Posterior cingulate gyrus (tissue), 11 donors: ENCODE measurements at regions not wholly inside any gene's neighbourhood (a gene's known extent, or its start where the extent isn't known, plus 50 kb on each side); places are given as distances from the start of the nearest gene placed in this dataset.
A peak's percentile ranks its signal among the peaks of the same experiment; 100 is the strongest.
"Not testable (repeated sequence)": the region's sequence is repeated elsewhere in the genome, so short reads cannot be mapped to it uniquely, and the experiment has no call there.

ENCODE experiments used
- DNase-seq, 10 donors: peaks; one replicate each; pipeline versions ENCODE4 v3.0.0 to v3.0.0-alpha.2; 2020 to 2021; ENCODE audit warnings: mixed read lengths in 3 of 10
- intact Hi-C: fragments of 100-400 bp; cut with DNase I; formaldehyde crosslinking; loops from one replicate; pipeline ENCODE4 v1.15.1; 2023

- intact Hi-C loops: no loop called here
Measured at GRCh38 chr5:102611312-102611711, 112.5 kb upstream of the SLCO6A1 start.

DNA sequence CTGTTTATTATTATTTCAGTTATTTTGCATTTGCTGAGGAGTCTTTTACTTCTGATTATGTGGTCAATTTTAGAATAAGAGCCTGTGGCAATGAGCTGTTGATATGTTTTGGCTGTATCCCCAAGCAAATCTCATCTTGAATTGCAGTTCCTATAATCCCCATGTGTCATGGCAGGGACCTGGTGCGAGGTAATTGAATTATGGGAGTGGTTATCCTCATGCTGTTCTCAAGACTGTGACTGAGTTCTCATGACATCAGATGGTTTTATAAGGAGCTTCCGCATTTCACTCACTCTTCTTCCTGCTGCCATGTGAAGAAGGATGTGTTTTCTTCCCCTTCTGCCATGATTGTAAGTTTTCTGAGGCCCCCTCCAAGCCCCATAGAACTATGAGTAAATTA lies 114.9 kb upstream of the SLCO6A1 start:
- intact Hi-C loops: no loop called here

More at GRCh38 chr5:102611312-102611711, 112.5 kb upstream of the SLCO6A1 start:
- DNase-seq: no peak

DNA sequence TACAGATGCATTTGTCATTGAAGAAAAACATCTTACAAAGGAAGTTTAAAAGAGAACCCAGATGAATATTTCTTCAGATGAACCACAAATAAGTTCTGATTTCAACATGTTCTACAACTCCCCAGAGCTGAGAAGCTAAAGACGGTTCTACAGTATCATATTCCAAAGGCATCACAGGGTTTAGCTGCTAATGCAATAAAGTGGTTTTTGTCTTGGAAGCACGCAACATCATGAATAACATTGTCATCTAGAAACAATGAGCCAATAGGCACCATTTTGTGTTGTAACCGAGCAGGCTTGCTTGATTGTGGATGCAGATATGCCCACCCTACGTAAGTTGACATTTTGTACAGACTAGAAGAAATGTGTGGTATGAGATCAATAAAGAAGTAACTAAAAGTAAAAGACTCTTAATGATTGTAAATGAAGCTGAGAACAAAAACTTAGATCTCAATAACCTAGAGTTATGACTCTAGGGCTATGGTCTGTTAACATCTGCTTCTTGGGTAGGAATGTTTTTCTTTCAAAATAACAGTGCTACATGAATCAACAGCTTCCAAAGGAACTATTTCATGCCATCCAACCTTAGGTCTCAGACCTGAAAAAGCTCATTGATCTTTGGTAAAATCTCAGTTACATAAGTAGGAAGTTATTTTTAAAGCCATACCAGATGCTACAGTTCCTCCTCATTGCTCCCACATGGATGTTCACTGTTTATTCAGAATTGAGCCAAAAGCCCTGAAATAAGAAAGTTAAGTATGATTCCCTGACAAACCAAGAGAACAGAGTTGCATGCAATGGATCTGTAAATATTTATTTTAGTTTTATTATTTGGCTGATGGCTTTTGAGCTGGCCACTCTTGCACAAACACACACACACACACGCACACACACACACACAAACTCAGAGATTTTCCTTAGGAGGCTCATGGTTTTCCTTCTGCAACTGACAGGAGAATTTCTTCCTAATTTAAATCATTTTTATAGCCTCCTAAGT lies 118.7 kb upstream of the SLCO6A1 start:
- intact Hi-C loops: no loop called here
- no peak for DNase-seq

More for the DNA sequence above, 114.9 kb upstream of the SLCO6A1 start:
- DNase-seq: no peak

GRCh38 chr5:102622262-102622661 lies 123.5 kb upstream of the SLCO6A1 start:
- DNase-seq: no peak
- intact Hi-C loops: no loop called here

- no peak for DNase-seq
- intact Hi-C loops: no loop called here
Measured at GRCh38 chr5:102623329-102624065, 124.7 kb upstream of the SLCO6A1 start.

DNA sequence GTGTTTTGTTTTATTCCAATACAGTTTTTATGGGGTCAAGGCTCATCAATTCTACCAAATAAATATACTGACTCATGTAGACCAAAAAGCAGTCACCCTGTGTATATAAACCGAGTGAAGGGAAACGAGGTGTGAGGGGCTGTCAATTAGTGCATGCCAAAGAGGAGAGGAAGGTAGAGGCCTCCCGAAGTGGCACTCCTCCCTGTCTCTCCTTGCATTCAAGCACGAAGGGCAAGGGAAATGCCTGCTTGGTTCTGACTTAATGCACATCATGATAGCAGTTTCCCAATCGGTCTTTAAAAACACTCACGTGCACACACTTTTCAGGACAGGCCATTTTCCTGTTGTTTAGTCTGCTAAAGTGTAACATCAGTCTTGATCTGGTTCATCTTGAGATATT lies 125.6 kb upstream of the SLCO6A1 start:
- no peak for DNase-seq
- intact Hi-C loops: no loop called here

- intact Hi-C loops: no loop called here
- DNase-seq: no peak
Measured at GRCh38 chr5:102625468-102625867, 126.7 kb upstream of the SLCO6A1 start.

- intact Hi-C loops: no loop called here
- DNase-seq: no peak
Measured at GRCh38 chr5:102625928-102626327, 127.1 kb upstream of the SLCO6A1 start.

DNA sequence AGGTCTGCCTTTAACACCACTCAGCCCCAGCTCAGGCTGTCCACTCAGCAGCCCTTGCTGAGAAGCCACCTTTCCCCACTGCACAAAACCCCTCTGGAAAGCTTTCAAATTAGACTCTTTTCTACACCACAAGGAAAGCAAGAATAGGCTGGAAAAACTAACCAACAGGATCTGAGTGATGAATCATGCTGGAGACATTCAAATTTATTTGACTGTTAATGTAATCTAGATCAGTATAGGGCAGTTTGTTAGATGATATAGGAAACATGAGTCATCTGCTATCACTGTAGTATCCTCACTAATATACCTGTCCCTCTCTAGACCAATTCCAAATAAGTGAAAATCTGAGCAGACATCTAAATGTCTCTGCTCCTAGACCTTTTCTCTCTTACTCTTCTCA lies 127.8 kb upstream of the PAM start:
- intact Hi-C loops: no loop called here
- DNase-seq: no peak

DNA sequence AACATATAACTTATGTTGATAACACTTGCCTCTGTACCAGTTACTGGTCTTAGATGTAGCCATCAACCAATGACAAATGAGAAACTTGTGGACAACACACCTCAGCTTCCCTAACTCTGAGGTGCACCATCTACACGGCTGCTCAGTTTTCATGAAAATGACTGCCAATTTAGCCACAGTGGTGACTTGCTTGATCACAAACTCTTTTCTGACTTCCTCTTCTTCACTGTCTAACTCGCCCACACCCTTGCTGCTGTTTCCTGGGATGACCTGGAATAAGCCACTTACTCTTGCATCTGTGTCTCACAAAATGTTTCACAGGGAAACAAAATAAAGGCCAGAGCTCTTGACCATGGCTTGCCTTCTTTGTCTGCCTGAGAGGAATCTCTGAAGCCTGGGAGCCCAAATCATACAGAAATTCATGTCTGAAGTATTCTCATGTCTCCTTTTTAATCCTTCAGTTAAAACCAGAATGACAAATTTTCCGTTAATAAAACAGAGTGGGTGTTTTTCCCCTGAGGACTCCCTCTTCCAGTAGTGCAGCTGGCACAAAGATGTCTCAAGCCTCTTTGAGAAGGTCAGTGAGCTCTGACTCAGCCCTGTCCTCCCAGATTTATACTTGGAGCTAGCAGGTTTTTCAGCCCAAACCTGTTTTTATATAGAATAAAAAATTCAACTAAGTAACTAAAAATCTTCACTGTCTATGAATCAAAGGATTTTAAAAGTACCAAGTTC lies 126.5 kb upstream of the PAM start:
- intact Hi-C loops: no loop called here
- DNase-seq: no peak

DNA sequence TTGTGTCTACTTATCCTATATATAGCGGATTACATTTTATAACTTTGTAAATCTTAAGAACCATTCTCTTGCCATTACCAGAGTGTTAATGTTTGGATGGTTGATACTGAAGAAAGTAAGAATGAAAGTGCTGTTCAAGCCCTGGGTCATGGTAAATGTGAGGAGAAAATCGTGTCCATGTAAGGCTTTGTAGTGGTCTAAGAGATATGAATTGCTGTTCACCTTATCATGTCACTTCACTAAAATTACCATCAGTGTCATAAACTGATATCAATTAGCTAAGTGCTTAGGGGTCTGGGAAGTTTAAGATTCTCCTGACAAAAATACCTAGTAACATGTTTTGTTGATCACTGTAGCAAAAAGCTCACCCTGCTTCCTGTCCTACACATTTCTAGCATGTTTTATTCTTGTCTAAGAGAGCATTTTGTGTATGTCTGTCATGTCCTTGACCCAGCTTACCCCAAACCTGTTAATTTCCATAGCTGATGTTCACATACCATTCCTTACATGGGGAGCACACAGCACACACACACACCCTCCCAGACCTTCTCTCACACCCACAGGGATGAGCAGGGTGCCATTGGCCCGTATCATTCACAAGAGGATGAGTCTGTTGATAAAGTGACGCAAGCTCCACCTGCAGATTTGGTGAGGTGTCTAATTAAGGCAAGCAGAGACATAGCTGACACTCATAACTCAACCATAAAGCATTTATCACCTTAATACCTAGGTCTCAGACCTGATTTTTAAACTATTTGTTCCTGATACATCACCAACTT lies 125.1 kb upstream of the PAM start:
- DNase-seq: no peak
- intact Hi-C loops: no loop called here

DNA sequence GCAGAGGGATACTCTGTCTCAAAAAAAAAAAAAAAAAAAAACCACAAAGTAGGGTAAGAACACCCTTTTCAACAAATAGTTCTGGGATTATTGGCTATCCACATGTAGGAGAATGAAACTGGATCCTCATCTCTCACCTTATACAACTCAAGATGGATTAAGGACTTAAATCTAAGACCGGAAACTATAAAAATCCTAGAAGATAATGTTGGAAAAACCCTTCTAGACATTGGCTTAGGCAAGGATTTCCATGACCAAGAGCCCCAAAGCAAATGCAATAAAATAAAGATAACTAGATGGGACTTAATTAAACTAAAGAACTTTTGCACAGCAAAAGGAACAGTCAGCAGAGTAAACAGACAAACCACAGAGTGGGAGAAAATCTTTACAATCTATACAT lies 119.7 kb upstream of the PAM start:
- DNase-seq, intact Hi-C loops: not testable (repeated sequence)

- intact Hi-C loops: no loop called here
- no peak for DNase-seq
Measured at GRCh38 chr5:102638316-102638715, 116.8 kb upstream of the PAM start.

DNA sequence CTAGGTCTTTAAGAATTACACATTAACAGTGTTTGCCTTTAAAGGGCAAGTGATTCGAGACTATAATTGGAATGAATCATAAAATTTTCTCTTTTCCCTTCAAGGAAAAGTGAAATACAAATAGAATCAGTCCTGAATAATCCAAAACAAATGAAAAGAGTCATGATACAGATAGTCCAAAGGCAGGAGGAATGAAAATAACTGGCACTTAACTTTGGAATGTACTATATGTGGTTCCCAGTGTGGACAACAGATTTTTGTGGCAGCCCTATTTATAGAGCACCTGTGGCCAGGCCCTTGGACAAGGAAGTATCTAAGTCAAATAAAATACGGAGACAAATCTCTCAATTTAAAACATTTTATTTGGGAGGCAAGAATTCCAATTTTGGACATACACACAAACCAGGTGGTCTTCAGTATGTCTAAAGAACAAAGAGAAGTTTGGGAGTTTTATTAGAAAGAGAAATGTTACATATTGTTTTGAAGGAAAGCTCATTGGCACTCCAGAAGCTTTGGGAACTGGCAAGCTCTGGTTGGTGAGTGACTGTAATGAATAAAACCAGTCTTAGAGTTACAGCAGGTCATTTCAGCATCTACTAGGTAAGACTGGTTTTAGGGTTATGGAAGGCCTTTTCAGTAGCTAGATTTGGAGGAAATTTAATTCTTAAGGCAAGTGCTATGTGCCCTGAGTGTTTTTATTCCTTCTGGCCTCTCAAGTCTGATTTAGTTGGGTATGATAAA lies 116.0 kb upstream of the PAM start:
- intact Hi-C loops: no loop called here
- no peak for DNase-seq

- DNase-seq: no peak
- intact Hi-C loops: no loop called here
Measured at GRCh38 chr5:102649731-102650130, 105.4 kb upstream of the PAM start.

- no peak for DNase-seq
Measured at GRCh38 chr5:102651466-102651865, 103.6 kb upstream of the PAM start.

GRCh38 chr5:102654559-102655349 lies 100.4 kb upstream of the PAM start:
- intact Hi-C loops: no loop called here
- DNase-seq: peak in 1 of 10 donors; percentile 65

More at GRCh38 chr5:102651466-102651865, 103.6 kb upstream of the PAM start:
- intact Hi-C loops: no loop called here

DNA sequence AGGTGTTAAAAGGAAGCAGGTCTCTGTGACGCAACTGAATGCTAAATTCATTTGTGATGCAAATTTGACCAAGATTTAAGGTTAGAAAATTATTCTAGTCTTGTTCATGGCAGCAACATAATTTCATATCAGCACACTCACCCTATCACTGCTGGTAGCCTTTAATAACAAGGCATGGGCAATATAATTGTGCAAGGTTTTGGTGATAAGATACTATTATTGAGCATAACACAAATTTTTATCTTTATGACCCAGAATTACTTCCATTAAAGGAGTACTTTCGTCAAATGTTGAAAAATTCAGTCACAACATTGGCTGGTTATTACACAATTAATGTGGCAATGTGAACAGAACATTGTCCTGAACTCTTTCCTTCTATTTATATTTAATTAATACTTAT lies 96.0 kb upstream of the PAM start:
- DNase-seq: no peak
- intact Hi-C loops: no loop called here

- intact Hi-C loops: no loop called here
- DNase-seq: no peak
Measured at GRCh38 chr5:102660111-102660510, 95.0 kb upstream of the PAM start.
